GM19043 (cell line): ENCODE measurements at regions not wholly inside any gene's neighbourhood (a gene's known extent, or its start where the extent isn't known, plus 50 kb on each side); places are given as distances from the start of the nearest gene placed in this dataset.
"Not testable (repeated sequence)": the region's sequence is repeated elsewhere in the genome, so short reads cannot be mapped to it uniquely, and the experiment has no call there.

Experiments used
- ATAC-seq: cut with Tn5 transposase; IDR thresholded peaks from one replicate; pipeline ENCODE4 v1.9.1; 2021; ENCODE audit warnings: low read depth; ENCODE audit not compliant: unreplicated experiment

DNA sequence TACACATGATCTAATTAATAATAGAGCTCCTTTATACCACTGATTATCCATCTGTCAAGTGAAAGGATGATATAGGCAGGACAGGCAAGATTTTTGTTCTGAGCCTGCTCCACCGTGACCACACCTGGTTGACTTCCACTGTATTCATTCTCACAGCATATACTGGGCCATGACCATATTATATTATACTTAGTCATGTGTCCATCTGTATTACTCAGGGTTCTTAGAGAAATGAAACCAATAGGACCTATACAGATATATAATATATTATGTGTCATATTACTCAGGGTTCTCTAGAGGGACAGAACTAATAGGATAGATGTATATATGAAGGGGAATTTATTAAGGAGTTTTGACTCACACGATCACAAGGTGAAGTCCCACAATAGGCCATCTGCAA lies 675.1 kb downstream of the GRXCR1 start:
- ATAC-seq: no peak

DNA sequence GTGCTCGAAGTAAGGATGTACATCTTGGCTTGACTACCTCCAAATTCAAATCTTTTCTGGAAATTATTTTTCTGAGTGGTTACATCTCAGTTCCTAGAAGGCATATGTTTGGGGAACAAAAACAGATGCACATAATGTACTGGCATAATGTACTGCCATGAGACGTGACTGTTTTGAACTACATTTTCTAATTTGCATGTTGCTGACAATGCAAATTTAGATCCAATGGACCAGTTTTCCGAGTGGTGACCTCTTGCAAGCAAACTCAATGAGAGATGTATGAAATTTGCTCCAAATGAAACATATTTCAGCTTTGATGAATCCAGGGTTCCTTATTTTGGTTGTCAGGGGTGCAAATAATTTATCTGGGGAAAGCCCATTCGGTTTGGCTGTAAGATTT lies 694.3 kb downstream of the GRXCR1 start:
- no peak for ATAC-seq

DNA sequence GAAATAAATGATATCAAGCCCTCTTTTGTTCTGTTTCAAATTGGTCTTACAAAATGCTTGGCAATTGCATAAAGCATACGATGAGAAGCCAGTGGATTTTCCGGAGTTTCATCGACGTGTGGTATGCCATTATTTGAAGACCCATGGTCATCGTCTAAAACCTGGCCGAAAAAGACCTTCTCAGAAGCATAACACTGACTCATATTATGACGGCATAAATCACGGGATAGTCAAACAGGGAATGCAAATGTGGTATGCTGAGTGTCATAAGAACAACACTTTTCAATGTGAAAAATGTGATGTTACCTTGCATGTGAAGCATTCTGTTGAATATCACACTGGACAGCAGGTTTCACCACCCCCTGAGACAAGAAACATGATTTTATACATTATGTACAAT lies 695.2 kb downstream of the GRXCR1 start:
- no peak for ATAC-seq

DNA sequence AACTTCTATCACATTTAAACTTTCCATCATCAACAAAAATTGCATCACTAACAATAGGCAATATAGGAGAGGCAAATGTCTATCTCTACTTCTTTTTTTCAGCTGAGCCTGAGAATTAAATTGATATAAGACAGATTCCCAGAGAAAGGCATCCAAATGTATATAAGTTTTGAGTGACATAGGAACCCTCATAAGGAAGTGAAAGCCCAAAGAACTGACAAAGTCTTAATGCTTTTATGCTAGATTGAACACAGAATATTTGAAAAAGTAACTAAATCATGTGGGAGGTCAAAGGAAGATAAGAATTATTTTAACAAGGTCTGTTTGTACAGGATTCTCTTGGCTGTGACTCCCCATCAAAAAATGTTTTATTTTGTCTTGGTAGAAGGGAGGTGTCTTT lies 714.9 kb downstream of the GRXCR1 start:
- no peak for ATAC-seq

DNA sequence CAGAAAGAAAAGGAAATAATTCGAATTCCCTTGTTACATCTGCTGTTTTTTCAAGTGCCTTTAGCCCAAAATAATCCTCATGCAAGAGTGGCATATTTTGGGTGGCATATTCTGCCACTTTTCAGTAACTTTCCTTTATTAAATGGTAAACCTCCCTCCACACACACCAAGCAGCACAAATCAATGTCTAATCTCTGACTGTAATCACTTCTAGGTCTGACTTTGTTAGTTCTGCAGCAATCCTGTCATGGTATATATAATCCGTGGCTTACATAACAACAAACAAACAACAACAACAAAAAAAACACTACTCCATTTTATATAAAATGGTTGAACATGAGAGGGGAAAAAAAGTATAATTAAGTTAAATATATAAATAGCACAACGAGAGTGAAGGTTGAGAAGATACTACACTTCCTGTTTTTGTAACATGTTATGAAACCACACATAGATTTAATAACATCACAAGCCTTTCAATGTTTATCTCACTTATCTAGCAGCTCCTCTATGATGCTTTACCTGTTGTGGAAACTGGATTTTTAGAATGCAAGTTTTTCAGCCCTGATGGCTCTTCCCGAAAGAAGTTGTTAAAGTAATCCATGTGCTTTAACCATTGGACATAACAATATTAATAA lies 715.4 kb downstream of the GRXCR1 start:
- no peak for ATAC-seq

DNA sequence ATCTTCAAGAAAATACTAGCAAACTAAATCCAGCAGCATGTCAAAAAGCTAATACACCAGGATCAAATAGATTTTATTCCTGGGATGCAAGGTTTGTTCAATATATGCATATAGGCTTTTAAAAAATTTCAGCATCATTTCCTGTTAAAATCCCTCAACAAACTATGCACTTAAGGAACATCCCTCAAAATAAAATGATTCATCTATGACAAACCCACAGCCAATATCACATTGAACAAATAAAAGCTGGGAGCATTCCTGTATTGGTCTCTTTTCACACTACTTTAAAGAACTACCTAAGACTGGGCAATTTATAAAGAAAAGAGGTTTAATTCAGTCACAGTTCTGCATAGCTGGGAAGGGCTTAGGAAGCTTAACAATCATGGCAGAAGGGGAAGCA lies 726.7 kb downstream of the GRXCR1 start:
- no peak for ATAC-seq

DNA sequence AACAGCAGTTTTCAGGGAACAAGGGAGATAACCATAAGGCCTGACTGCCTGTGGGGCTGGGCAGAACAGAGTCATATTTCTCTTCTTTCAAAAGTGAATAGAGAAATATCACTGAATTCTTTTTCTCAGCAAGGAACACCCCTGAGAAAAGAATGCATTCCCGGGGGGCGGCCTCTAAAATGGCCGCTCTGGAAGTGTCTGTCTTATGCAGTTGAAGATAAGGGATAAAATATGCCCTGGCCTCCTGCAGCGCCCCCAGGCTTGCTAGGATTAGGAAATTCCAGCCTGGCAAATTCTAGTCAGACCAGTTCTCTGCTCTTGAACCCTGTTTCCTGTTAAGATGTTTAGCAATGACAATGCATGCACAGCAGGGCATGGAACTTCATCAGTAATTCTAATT lies 745.4 kb downstream of the GRXCR1 start:
- not testable (repeated sequence) for ATAC-seq

DNA sequence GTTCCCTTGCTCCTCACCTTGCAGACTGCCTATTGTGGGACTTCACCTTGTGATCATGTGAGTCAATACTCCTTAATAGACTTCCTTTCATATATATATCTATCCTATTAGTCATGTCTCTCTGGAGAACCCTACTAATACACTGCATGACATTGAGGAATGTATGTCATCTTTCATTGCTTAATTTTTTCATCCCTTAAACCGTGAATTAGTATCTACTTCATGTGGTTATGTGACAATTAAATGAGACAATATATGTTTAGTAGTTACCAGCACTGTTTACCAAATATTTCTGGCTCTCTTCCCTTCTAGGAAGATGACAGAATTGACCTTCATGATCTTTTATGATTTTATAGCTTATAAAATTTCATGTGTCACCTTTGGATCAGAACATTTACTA lies 759.5 kb downstream of the GRXCR1 start:
- no peak for ATAC-seq

DNA sequence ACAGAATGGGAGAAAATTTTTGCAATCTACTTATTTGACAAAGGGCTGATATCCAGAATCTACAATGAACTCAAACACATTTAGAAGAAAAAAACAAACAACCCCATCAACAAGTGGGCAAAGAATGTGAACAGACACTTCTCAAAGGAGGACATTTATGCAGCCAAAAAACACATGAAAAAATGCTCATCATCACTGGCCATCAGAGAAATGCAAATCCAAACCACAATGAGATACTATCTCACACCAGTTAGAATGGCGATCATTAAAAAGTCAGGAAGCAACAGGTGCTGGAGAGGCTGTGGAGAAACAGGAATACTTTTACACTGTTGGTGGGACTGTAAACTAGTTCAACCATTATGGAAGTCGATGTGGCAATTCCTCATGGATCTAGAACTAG lies 767.0 kb downstream of the GRXCR1 start:
- ATAC-seq: not testable (repeated sequence)

DNA sequence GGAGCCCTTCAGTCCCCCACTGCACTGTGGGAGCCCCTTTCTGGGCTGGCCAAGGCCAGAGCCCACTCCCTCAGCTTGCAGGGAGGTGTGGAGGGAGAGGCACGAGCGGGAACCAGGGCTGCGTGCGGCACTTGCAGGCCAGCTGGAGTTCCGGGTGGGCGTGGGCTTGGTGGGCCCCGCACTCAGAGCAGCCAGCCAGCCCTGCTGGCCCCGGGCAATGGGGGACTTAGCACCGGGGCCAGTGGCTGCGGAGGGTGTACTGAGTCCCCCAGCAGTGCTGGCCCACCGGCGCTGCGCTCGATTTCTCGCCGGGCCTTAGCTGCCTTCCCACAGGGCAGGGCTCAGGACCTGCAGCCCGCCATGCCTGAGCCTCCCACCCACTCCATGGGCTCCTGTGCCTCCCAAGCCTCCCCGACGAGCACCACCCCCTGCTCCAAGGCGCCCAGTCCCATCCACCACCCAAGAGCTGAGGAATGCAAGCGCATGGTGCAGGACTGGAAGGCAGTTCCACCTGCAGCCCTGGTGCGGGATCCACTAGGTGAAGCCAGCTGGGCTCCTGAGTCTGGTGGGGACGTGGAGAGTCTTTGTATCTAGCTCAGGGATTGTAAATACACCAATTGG lies 776.2 kb downstream of the KCTD8 start:
- not testable (repeated sequence) for ATAC-seq

DNA sequence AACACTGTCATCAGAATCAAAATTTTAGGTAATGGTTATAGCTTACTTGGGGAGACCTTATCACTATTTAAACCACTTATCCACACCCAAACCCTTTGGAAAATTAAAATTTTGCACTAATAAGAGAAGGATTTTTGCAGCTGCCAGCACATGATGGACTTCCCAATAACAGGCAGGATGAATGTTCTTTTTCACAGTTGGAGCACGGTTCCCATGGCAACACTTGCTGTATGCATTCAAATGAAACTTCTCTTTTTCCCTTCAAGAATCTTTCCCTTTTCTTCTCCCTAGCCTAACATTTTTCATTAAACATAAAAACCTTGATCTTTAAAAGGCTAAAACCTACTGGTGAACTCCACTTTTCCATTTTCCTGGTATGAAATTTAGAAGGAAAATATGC lies 768.2 kb downstream of the KCTD8 start:
- no peak for ATAC-seq

DNA sequence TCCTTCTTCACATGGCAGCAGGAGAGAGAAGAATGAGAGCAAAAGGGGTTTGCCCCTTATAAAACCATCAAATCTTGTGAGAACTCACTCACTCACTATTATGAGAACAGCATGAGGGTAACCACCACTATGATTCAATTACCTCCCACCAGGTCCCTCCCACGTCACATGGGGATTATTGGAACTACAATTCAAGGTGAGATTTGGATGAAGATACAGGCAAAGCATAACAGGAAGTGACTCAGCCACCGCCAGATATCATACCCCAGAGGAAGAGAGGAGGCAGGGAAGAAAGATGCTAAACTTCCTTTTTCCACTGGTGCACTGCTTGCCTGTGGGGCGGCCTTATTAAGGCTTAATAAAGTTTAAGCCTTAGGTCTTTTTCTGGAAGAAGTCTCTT lies 766.1 kb downstream of the KCTD8 start:
- ATAC-seq: no peak

DNA sequence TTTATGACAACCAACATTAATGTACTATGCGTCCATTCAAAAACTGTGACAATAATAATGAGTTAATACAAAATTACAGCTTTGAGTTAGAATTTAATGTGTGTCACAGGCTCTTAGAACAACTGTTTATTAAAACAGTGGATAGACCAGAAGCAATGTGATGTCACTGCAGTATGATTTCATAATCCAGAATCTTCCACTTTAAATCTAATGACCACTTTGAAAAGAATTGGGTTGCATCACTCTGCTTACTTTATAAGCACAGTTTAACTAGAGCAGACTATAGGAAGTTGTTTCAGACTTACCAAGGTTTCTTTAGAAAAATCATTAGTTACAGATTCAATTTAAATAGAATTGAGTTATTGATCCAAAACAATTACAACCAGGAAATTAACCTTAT lies 758.5 kb downstream of the KCTD8 start:
- ATAC-seq: no peak

DNA sequence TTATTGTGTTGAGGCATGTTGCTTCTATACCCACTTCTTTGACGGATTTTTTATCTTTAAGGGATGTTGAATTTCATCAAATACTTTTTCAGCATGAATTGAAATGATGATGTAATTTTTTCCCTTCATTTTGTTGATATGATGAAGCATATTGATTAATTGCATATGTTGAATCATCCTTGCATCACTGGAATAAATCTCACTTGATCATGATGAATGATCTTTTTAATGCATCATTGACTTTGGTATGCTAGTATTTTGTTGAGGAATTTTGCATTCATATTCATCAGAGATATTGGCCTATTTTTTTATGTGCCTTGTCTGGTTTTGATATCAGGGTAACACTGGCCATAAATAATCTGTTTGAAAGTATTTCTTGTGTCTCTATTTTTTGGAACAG lies 754.7 kb downstream of the KCTD8 start:
- no peak for ATAC-seq

DNA sequence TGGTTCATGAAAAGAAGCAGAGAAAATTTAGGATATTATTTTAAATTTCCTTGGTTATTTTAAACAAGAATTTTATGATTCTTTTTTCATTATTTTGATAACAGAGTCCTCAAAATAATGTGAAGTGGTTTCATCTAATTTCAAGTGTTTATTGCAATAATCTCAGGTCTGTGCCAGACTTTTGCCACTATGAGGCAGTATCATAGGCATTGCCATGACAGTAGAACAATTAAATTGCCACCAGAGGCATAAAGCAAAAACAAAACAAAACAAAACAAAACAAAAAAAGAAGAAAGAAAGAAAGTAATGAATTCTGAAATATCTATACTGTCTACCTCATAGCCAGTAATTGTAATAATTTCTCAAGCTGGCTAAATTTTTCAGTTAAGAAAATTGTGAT lies 739.2 kb downstream of the KCTD8 start:
- ATAC-seq: no peak

DNA sequence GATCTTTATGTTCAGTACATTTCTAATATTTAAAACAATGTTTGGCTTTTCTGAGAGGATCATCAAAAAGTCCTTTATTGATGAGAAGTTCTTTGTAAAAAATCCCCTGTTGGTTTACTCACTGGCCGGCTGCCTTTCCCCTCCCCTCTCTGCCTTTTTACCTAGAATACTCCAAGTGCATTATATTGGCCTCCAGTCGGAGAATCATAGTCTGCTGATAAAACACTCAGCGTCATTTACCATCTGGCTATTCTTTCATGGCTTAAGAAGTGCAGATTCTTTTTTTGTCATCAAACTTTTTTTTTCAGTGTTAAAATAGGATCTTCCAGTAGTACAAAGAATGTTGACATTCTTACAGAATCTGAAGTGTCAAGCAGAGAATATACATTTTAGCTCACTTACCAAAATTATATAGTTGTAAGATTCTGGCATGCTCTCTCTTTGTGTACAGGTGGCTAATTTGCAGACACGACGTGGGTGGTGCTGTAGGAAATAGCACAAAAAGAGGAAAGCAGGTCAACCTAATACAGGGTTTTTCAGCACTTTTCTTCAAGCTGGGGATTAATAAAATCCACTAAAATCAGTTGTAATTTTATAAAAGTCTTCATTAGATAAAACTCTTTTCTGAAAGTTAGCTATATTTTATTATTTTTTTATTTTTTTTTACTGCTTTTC lies 731.8 kb downstream of the KCTD8 start:
- ATAC-seq: no peak

DNA sequence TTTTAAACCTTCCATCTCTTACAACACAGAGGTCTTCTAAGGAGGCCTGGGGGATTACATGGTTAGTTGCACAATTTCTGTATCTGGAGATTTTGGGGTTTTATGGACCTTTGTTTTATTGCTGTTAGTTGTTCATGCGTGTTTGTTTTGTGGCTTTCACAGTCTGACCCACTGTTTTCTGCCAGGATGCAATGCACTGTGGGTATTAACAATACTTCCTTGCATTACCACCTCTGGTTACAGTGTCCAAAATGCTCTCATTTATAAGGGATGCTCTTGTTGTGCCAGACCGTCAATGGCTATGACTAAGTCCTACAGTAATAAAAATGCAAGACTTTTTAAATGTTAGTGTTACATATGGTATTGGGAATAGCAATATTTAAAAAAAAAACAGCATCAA lies 730.2 kb downstream of the KCTD8 start:
- ATAC-seq: no peak

DNA sequence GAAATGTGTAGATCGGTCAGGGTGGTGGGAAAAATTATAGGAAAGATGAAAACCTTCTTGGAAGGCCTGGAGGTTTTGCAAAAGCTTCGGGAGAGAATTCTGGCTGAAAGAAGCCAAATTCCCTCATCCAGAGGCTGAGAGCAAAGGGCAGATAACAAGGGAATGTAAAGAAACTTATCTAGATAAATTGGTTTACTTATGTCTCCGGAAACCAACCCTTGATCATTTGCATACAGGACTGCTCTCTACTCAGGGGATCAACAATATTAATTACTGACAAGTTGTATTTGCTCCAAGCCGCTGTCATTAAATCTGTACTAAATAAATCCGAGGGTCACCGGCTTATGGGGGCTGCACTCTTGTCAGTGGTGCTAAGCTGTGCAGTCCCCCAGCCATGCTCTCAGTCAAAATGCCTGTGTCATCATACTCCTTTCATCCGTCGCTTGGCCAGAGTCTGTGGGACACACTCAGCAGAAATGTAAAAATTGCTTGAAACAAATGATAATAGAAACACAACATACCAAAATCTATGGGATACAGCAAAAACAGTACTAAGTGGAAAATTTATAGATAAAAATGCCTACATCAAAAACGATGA lies 715.7 kb downstream of the KCTD8 start:
- no peak for ATAC-seq

DNA sequence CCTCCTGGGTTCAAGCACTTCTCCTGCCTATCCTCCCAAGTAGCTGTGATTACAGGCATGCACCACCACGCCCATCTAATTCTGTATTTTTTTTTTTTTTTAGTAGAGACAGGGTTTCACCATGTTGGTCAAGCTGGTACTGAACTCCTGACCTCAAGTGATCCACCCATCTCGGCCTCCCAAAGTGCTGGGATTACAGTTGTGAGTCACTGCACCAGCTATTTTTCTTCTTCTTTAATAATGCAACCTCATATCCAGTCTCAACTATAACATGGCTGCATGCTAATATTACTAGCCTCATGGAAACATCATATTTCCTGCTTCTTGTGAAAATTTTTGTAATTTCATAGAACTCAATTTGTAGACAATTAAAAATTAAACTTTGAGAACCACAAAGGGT lies 706.5 kb downstream of the KCTD8 start:
- no peak for ATAC-seq

DNA sequence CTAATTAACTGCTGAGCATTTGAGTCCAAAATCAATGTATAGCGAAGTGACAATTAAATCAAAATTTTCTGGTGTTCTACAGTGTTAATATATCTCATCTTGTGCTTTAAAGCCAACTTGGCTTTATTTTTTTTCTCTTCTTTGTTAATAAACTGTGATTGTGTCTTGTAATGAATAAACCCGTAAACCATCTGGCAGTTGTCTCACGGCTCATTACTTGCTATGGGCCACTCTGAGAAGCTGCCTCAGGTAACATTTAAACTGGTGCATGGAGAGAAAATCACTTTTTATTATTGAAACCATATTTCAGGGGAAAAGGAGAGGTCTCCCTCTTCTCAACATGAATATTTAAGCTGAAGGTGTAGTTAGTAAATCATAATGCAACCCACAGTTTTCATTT lies 694.0 kb downstream of the KCTD8 start:
- ATAC-seq: no peak

DNA sequence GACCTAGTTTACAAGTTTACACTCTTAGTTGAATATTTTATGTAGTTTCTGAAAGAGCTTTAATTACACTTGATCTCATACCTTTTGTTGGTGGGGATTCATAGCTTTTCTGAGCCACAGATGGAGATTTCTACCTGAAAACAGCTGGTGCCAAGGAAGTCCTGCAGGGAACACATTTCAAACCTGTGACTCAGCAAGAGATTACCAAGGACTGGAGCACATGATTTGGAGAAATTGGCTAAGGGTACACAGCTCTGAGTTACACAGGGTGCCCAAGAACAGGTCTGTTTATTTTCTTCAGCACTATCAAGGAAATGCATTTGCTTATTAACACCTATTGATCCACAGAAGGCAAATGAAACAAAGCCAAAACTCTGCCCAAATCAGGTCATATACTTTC lies 691.5 kb downstream of the KCTD8 start:
- ATAC-seq: no peak

DNA sequence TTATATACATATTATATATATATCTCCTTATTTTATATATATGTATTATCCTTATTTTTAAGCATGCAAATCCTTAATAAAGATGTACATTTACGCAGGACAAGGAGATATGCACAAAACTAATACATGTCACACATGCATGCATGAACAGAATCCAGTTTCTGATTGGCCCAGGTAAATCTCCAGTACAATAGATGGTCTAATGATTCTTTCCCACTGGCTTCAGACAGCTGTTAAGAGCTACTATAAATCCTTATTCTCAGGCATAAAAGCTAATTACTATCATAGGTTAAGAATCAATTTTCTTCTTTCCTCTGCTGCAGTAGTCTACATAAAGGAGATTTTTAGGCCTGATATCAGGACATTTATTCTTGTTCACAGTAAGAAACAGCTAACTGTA lies 689.8 kb downstream of the KCTD8 start:
- ATAC-seq: no peak
